Keratinocyte (primary cell): ENCODE measurements at regions not wholly inside any gene's neighbourhood (a gene's known extent, or its start where the extent isn't known, plus 50 kb on each side); places are given as distances from the start of the nearest gene placed in this dataset.

Experiments
- DNase-seq: peaks from one replicate; pipeline ENCODE4 v3.0.0-alpha.2; 2011; ENCODE audit warnings: low read depth, missing footprints, low spot score
- FAIRE-seq: peaks from 2 replicates; lab custom pipeline; 2011; peaks lifted over from hg19 to GRCh38; lab: Jason Lieb, UNC
- H2AFZ ChIP-seq: 2 replicates; pipeline ENCODE4 v1.6.0; 2012; ENCODE audit warnings: low read length, control low read depth, inconsistent platforms; ENCODE audit not compliant: control insufficient read depth
- H3K27ac ChIP-seq: 2 replicates; pipeline ENCODE4 v1.5.1; 2011; ENCODE audit warnings: low read length; ENCODE audit not compliant: control insufficient read depth, insufficient read depth
- H3K27me3 ChIP-seq: 3 replicates; pipeline ENCODE4 v1.6.0; 2011; ENCODE audit warnings: low read length; ENCODE audit not compliant: control insufficient read depth, insufficient read depth; ENCODE audit errors: extremely low read depth
- H3K36me3 ChIP-seq, 2 experiments: 2 replicates in 1 of 2; 3 replicates in 1 of 2; pipeline ENCODE4 v1.5.1; 2011; ENCODE audit warnings: low read length in 2 of 2, mild to moderate bottlenecking in 1 of 2; ENCODE audit not compliant: control insufficient read depth in 2 of 2, insufficient read depth in 2 of 2; ENCODE audit errors: extremely low read depth in 1 of 2
- H3K4me1 ChIP-seq: 3 replicates; pipeline ENCODE4 v1.5.1; 2011; ENCODE audit warnings: low read length; ENCODE audit not compliant: control insufficient read depth, insufficient read depth; ENCODE audit errors: extremely low read depth
- H3K4me2 ChIP-seq: 3 replicates; pipeline ENCODE4 v1.6.0; 2011; ENCODE audit warnings: low read depth, low read length; ENCODE audit not compliant: control insufficient read depth, insufficient read depth; ENCODE audit errors: extremely low read depth
- H3K4me3 ChIP-seq, 3 experiments: fragments of 200-600 bp in 1 of 3; sonication (generic) in 1 of 3; 2 replicates in 2 of 3; 3 replicates in 1 of 3; pipeline ENCODE4 v1.5.1; 2011 to 2016; ENCODE audit warnings: low read length in 3 of 3, mild to moderate bottlenecking in 3 of 3, control low read depth in 2 of 3, inconsistent platforms in 1 of 3, low read depth in 1 of 3, mixed read lengths in 1 of 3, mixed run types in 1 of 3, moderate library complexity in 1 of 3; ENCODE audit not compliant: control insufficient read depth in 2 of 3, insufficient read depth in 2 of 3; ENCODE audit errors: extremely low read depth in 1 of 3
- H3K79me2 ChIP-seq: 2 replicates; pipeline ENCODE4 v1.6.0; 2012; ENCODE audit warnings: low read length; ENCODE audit not compliant: control insufficient read depth, insufficient read depth
- H3K9ac ChIP-seq: 3 replicates; pipeline ENCODE4 v1.6.0; 2011; ENCODE audit warnings: low read length; ENCODE audit not compliant: control insufficient read depth, insufficient read depth; ENCODE audit errors: extremely low read depth
- H3K9me1 ChIP-seq: 3 replicates; pipeline ENCODE4 v1.6.0; 2011; ENCODE audit warnings: low read length; ENCODE audit not compliant: control insufficient read depth, insufficient read depth; ENCODE audit errors: extremely low read depth
- H3K9me3 ChIP-seq: 2 replicates; pipeline ENCODE4 v1.5.1; 2012; ENCODE audit warnings: low read depth, low read length; ENCODE audit not compliant: control insufficient read depth
- H4K20me1 ChIP-seq: 3 replicates; pipeline ENCODE4 v1.6.0; 2011; ENCODE audit warnings: low read length; ENCODE audit not compliant: control insufficient read depth, insufficient read depth; ENCODE audit errors: extremely low read depth
- EZH2 ChIP-seq: IDR thresholded peaks from one replicate; pipeline ENCODE4 v1.6.1; 2012; ENCODE audit warnings: inconsistent platforms, mild to moderate bottlenecking, low read length, moderate library complexity
- dilution Hi-C: fragments of 300-500 bp; cut with MboI; formaldehyde crosslinking; loops from one replicate; pipeline ENCODE4 v1.7.0; 2020; ENCODE audit warnings: low sequenced_read_pairs; ENCODE audit not compliant: extremely low pct_ligation_motif_present
- TF ChIP-seq, protein P1 (sequence below), 3 experiments: IDR thresholded peaks in 1 of 3; conservative IDR thresholded peaks in 1 of 3; optimal IDR thresholded peaks in 1 of 3; 2 replicates in 2 of 3; 3 replicates in 1 of 3; pipeline versions ENCODE3 to v1.5.1; 2011; ENCODE audit warnings: low read length in 3 of 3, mild to moderate bottlenecking in 3 of 3, moderate library complexity in 2 of 3, control low read depth in 1 of 3, inconsistent platforms in 1 of 3; ENCODE audit not compliant: insufficient read depth in 2 of 3; ENCODE audit errors: extremely low read depth in 1 of 3

DNA sequence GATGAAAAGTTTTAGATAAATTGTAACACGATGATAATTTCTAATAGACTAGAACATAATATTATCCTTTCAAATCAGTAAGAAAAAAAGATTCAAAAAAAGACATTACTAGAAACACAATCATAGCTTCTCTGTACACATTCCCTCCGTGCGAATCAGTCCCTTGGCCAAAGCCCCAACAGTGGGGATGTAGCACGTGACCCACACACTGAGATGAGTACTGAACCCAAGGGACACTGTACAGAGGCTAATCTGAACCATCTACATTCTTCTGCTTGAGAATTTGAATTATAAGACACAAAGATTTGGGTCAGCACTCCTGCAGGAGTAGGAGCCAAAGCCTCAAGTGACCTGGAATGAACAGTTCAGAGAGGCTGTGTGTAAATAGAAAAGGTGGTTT is 353.7 kb downstream of the INSC start:
- no peaks in the 10 kb centered on the region for H3K9me3 ChIP-seq
- no peaks in the 10 kb centered on the region for H3K27me3 ChIP-seq
- no peak overlapping the region for H3K27ac ChIP-seq
- H3K79me2 ChIP-seq: no peaks in the 10 kb centered on the region
- TF ChIP-seq, protein P1, sequence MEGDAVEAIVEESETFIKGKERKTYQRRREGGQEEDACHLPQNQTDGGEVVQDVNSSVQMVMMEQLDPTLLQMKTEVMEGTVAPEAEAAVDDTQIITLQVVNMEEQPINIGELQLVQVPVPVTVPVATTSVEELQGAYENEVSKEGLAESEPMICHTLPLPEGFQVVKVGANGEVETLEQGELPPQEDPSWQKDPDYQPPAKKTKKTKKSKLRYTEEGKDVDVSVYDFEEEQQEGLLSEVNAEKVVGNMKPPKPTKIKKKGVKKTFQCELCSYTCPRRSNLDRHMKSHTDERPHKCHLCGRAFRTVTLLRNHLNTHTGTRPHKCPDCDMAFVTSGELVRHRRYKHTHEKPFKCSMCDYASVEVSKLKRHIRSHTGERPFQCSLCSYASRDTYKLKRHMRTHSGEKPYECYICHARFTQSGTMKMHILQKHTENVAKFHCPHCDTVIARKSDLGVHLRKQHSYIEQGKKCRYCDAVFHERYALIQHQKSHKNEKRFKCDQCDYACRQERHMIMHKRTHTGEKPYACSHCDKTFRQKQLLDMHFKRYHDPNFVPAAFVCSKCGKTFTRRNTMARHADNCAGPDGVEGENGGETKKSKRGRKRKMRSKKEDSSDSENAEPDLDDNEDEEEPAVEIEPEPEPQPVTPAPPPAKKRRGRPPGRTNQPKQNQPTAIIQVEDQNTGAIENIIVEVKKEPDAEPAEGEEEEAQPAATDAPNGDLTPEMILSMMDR (optimal IDR thresholded peaks at IDR 0.05 in 1 of 3, IDR thresholded peaks at IDR 0.05 in 1 of 3, conservative IDR thresholded peaks at IDR 0.05 in 1 of 3; ENCODE audit: extremely low read depth in 1 of 3, insufficient read depth in 2 of 3, low read length in 3 of 3): no peak
- TF ChIP-seq EZH2: no peak
- no peak overlapping the region for H2AFZ ChIP-seq
- H3K4me1 ChIP-seq: no peaks in the 10 kb centered on the region
- H3K9me1 ChIP-seq: no peaks in the 10 kb centered on the region
- H3K9ac ChIP-seq: no peak overlapping the region
- H3K4me2 ChIP-seq: no peak overlapping the region
- H4K20me1 ChIP-seq: no peaks in the 10 kb centered on the region
- no peaks in the 10 kb centered on the region for H3K36me3 ChIP-seq
- FAIRE-seq (no peak), DNase-seq (no peak)
- dilution Hi-C loops: no loop called here
- no peak overlapping the region for H3K4me3 ChIP-seq

DNA sequence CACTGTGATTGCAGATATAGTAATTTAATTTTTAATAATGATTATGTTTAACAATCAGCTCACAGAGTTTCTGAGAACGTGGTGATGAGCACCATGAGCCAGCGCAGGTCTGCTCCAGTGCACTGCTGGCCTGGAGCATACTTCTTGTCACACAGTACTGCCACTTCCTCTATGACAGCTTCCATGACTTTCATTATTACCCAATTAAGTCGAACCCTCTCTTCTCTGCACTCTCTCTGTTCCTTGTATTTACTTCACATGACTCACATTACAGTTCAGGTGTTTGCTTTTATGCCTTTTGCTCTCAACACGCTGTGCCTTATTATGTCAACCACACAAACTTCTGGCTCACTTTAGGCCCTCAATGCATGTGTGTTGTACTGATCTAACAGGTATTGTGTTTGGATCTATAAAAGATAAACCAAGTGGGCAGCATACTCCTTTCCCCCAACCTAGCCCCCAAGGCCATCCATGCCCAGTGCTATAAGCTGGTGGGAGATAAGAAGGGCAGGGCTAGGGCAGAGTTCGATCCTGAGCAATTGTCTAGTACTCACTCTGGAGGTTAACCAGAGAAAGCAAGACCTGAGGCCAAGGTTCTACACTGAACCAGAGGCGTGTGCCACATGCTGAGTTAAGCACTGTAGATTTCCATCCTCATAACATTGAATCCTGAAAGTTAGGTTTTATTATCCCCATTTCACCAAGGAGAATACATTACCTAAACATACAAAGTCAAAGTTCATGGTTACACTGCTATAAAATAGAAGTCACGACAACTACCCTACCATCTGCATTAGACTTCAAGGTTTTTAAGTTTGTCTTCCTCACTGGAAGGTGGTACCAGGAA is 356.5 kb downstream of the INSC start:
- H2AFZ ChIP-seq: no peak overlapping the region
- TF ChIP-seq, protein P1 (optimal IDR thresholded peaks at IDR 0.05 in 1 of 3, IDR thresholded peaks at IDR 0.05 in 1 of 3, conservative IDR thresholded peaks at IDR 0.05 in 1 of 3; ENCODE audit: extremely low read depth in 1 of 3, insufficient read depth in 2 of 3, low read length in 3 of 3): no peak
- no peak for TF ChIP-seq EZH2
- dilution Hi-C loops: no loop called here
- FAIRE-seq (no peak), DNase-seq (no peak)
- H3K27ac ChIP-seq: no peak overlapping the region
- no peak overlapping the region for H3K4me2 ChIP-seq
- H3K27me3 ChIP-seq: no peaks in the 10 kb centered on the region
- H3K9ac ChIP-seq: no peak overlapping the region
- no peaks in the 10 kb centered on the region for H3K79me2 ChIP-seq
- H3K4me1 ChIP-seq: no peaks in the 10 kb centered on the region
- H3K9me1 ChIP-seq: no peaks in the 10 kb centered on the region
- no peak overlapping the region for H3K4me3 ChIP-seq
- no peaks in the 10 kb centered on the region for H4K20me1 ChIP-seq
- H3K9me3 ChIP-seq: no peaks in the 10 kb centered on the region
- no peaks in the 10 kb centered on the region for H3K36me3 ChIP-seq
